ENCODE measurements at regions not wholly inside any gene's neighbourhood (a gene's known extent, or its start where the extent isn't known, plus 50 kb on each side); places are given as distances from the start of the nearest gene placed in this dataset.

- TF ChIP-seq CTCF (conservative IDR thresholded peaks at IDR 0.05) = no peak
- no peak for TF ChIP-seq EZH2 (IDR thresholded peaks at IDR 0.05; ENCODE audit: low read depth)
Measured at GRCh38 chr1:21378705-21379494, 61.0 kb upstream of the NBPF3 start.

Data from PC-9 (cell line).